PC-3 (cell line): ENCODE measurements at regions not wholly inside any gene's neighbourhood (a gene's known extent, or its start where the extent isn't known, plus 50 kb on each side); places are given as distances from the start of the nearest gene placed in this dataset.

ENCODE experiments used
- EZH2 ChIP-seq: fragments of 300-600 bp; sonication (generic); IDR thresholded peaks from one replicate; pipeline ENCODE4 v1.6.1; 2017; ENCODE audit warnings: antibody characterized with exemption, mild to moderate bottlenecking, low read length; ENCODE audit not compliant: unreplicated experiment
- EZH2phosphoT487 ChIP-seq: fragments of 300-600 bp; sonication (generic); IDR thresholded peaks from 2 replicates; pipeline ENCODE4 v1.6.1; 2018; ENCODE audit warnings: mild to moderate bottlenecking, antibody characterized with exemption, low read length, borderline replicate concordance
- TF ChIP-seq, protein P1 (sequence below): fragments of 300-600 bp; sonication (generic); conservative IDR thresholded peaks from 2 replicates; pipeline ENCODE4 v1.5.1; 2017; ENCODE audit warnings: antibody characterized with exemption, low read depth, mild to moderate bottlenecking, low read length

DNA sequence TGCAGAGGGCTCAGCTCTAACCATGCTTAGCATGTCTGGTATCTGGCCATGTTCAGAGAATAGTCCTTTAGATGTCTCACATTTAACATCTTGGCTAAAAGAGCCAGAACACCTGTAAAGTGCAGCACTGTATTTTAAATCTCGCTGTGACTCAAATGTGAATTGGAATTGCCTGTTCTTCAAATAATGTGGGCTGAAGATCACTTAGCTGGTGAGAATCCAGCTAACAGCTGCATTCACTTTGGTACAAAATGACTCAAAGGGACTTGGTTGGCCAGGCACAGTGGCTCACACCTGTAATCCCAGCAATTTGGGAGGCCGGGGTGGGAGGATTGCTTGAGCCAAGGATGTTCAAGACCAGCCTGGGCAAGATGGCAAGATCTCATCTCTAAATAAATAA lies 63.5 kb upstream of the PLAC8 start:
- TF ChIP-seq, protein P1, sequence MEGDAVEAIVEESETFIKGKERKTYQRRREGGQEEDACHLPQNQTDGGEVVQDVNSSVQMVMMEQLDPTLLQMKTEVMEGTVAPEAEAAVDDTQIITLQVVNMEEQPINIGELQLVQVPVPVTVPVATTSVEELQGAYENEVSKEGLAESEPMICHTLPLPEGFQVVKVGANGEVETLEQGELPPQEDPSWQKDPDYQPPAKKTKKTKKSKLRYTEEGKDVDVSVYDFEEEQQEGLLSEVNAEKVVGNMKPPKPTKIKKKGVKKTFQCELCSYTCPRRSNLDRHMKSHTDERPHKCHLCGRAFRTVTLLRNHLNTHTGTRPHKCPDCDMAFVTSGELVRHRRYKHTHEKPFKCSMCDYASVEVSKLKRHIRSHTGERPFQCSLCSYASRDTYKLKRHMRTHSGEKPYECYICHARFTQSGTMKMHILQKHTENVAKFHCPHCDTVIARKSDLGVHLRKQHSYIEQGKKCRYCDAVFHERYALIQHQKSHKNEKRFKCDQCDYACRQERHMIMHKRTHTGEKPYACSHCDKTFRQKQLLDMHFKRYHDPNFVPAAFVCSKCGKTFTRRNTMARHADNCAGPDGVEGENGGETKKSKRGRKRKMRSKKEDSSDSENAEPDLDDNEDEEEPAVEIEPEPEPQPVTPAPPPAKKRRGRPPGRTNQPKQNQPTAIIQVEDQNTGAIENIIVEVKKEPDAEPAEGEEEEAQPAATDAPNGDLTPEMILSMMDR, result no peak
- TF ChIP-seq EZH2phosphoT487 (no peak), EZH2 (no peak)
